Astrocyte of the cerebellum (primary cell): ENCODE measurements at regions not wholly inside any gene's neighbourhood (a gene's known extent, or its start where the extent isn't known, plus 50 kb on each side); places are given as distances from the start of the nearest gene placed in this dataset.

Experiments used
- DNase-seq: peaks from one replicate; pipeline ENCODE4 v3.0.0-alpha.2; 2011; ENCODE audit warnings: low read depth
- H3K4me3 ChIP-seq: 2 replicates; pipeline ENCODE4 v1.5.1; 2011; ENCODE audit warnings: mild to moderate bottlenecking, low read depth, low read length, moderate library complexity
- CTCF ChIP-seq: IDR thresholded peaks from 2 replicates; pipeline ENCODE4 v1.5.1; 2012; ENCODE audit warnings: low read length, low read depth, moderate library complexity, mild to moderate bottlenecking; ENCODE audit errors: missing control alignments
- in situ Hi-C: cut with HindIII; loops from 2 replicates; pipeline ENCODE4 v1.10.0; 2017; ENCODE audit warnings: low sequenced_read_pairs

GRCh38 chr18:7288544-7288943, 57.7 kb downstream of the LRRC30 start:
- H3K4me3 ChIP-seq, result no peak overlapping the region
- in situ Hi-C loops, result no loop called here
- no peak for DNase-seq
- TF ChIP-seq CTCF, result no peak

DNA sequence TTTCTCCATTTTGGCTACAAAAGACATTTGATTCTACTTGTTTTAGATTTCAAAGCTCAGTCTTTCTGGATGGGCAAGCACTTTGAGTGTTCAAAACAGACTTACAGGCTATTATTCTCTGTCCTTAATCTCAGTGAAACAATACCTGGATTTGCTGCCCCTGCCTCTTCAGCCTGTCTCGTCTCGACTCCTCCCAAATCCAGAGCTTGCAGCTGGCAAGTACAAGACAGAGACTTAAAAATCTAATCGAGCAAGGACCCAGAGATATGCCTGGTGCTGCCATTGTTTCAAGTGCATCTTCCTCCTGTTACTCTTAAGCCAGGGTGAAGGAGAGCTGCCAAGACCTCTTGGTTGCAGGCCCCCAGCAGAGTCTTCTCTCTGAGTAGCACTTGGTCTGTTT, 59.2 kb downstream of the LRRC30 start:
- TF ChIP-seq CTCF, result no peak
- in situ Hi-C loops, result no loop called here
- no peak overlapping the region for H3K4me3 ChIP-seq
- DNase-seq, result no peak

DNA sequence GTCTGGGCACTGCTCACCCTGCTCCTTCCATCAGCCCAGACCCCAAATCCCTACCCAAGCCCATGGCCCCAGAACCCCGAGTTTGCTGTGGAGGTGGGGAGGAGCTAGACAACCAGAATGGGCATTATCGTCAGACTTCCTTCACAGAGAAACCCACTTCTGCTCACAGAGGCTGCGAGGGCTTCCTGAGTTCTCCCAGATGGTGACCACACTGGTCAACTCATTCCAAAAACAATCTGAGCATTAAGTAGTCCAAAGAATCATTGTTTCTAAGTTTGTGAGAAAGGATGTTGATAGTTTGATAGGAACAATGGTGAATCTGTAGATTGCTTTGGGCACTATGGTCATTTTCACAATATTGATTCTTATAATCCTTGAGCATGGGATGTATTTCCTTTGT, 60.2 kb downstream of the LRRC30 start:
- H3K4me3 ChIP-seq, result no peak overlapping the region
- TF ChIP-seq CTCF, result no peak
- in situ Hi-C loops, result no loop called here
- no peak for DNase-seq

DNA sequence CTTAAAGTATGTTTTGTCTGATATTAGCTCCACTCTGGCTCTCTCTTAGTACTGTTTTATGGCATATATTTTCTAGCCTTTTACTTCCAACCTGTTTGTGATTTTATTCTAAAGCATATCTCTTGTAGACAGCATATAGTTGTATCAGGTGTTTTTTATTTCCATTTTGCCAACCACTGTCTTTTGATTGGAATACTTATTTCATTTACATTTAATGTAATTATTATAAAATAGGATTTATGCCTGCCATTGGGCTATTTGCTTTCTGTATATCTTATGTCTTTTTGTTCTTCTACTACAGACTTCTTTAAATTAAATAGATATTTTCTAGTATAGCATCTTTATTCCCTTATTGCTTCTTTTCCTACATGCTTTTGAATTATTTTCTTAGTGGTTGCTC, 67.3 kb downstream of the LRRC30 start:
- in situ Hi-C loops, result no loop called here
- TF ChIP-seq CTCF, result no peak
- no peak overlapping the region for H3K4me3 ChIP-seq
- DNase-seq, result no peak

DNA sequence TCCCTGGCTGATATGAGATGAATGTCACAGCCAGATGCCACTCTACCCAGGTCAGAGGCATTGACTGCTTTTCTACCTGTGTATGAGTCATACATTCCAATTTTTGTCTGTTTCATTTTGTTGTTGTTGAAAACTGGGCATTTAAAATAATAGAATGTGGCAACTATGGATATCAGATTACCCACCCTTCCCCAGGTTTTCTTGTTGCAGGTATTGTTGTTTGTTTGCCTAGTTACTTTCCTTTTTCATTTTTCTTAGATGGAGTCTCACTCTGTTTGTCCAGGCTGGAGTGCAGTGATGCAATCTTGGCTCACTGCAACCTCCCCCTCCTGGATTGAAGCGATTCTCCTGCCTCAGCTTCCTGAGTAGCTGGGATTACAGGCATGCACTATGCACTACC, 70.2 kb downstream of the LRRC30 start:
- in situ Hi-C loops, result no loop called here
- TF ChIP-seq CTCF, result no peak
- no peak for DNase-seq
- H3K4me3 ChIP-seq, result no peak overlapping the region

- DNase-seq, result no peak
- H3K4me3 ChIP-seq, result no peak overlapping the region
- no peak for TF ChIP-seq CTCF
- in situ Hi-C loops, result no loop called here
Observed at GRCh38 chr18:7303316-7304060, 72.6 kb downstream of the LRRC30 start.
